ENCODE measurements at regions not wholly inside any gene's neighbourhood (a gene's known extent, or its start where the extent isn't known, plus 50 kb on each side); places are given as distances from the start of the nearest gene placed in this dataset.

GRCh38 chr21:27515676-27516075 is 548.8 kb upstream of the ADAMTS5 start:
- no peak for TF ChIP-seq PKNOX1 (IDR thresholded peaks at IDR 0.05)
- TF ChIP-seq SUZ12 (IDR thresholded peaks at IDR 0.05): no peak
- no peak for TF ChIP-seq NFRKB (IDR thresholded peaks at IDR 0.05)
- no peak for TF ChIP-seq FOXA1 (IDR thresholded peaks at IDR 0.05)
- TF ChIP-seq TARDBP (IDR thresholded peaks at IDR 0.05): no peak

Data from HEK293T (cell line).